Tibial nerve (tissue), 4 donors: ENCODE measurements at regions not wholly inside any gene's neighbourhood (a gene's known extent, or its start where the extent isn't known, plus 50 kb on each side); places are given as distances from the start of the nearest gene placed in this dataset.

Source experiments
- DNase-seq, 2 donors: peaks; one replicate each; pipeline ENCODE4 v3.0.0-alpha.2; 2019; ENCODE audit warnings: low spot score in 2 of 2
- H3K27ac ChIP-seq, 4 donors: fragments of 200-600 bp; sonication (generic) in 3 of 4; one replicate each; pipeline ENCODE4 v1.5.1; 2017 to 2019; ENCODE audit warnings: mild to moderate bottlenecking in 1 of 4
- H3K27me3 ChIP-seq, 2 donors: fragments of 200-600 bp; sonication (generic) in 1 of 2; one replicate each; pipeline versions ENCODE4 v1.5.1 to v1.6.0; 2017 to 2019
- H3K36me3 ChIP-seq, 3 donors: fragments of 200-600 bp; sonication (generic); one replicate each; pipeline ENCODE4 v1.5.1; 2018 to 2019
- H3K4me1 ChIP-seq, 4 donors: fragments of 200-600 bp; sonication (generic) in 3 of 4; one replicate each; pipeline ENCODE4 v1.5.1; 2017 to 2019
- H3K4me3 ChIP-seq, 4 donors: fragments of 200-600 bp; sonication (generic) in 3 of 4; one replicate each; pipeline ENCODE4 v1.5.1; 2017 to 2019; ENCODE audit warnings: mild to moderate bottlenecking in 1 of 4, moderate library complexity in 1 of 4
- H3K9me3 ChIP-seq, 4 donors: fragments of 200-600 bp; sonication (generic) in 3 of 4; one replicate each; pipeline ENCODE4 v1.5.1; 2017 to 2019
- CTCF ChIP-seq, 5 experiments: fragments of 200-600 bp in 3 of 5; fragments of 450-650 bp in 2 of 5; sonication (generic) in 3 of 5; IDR thresholded peaks; one replicate each; pipeline ENCODE4 v1.5.1; 2016 to 2019; ENCODE audit warnings: antibody characterized with exemption in 5 of 5, mild to moderate bottlenecking in 3 of 5, moderate library complexity in 2 of 5
- EP300 ChIP-seq, 2 donors: sonication (generic); formaldehyde crosslinking; IDR thresholded peaks; one replicate each; pipeline ENCODE4 v1.6.1; 2017; ENCODE audit warnings: antibody characterized with exemption in 2 of 2, mild to moderate bottlenecking in 1 of 2
- POLR2A ChIP-seq, 2 donors: fragments of 450-650 bp; IDR thresholded peaks; one replicate each; pipeline ENCODE4 v1.6.1; 2017; ENCODE audit warnings: antibody characterized with exemption in 2 of 2, mild to moderate bottlenecking in 2 of 2, moderate library complexity in 2 of 2
- WGBS, 2 donors: methylation state at CpG; one replicate each; pipeline ENCODE4 v1.1.5; 2018; 5-methylcytosine and 5-hydroxymethylcytosine counted together

- Histone ChIP-seq H3K4me3 (no peak overlapping the region), H3K27me3 (no peaks in the 10 kb centered on the region), H3K36me3 (no peaks in the 10 kb centered on the region), H3K27ac (no peak overlapping the region), H3K9me3 (no peaks in the 10 kb centered on the region), H3K4me1 (no peaks in the 10 kb centered on the region)
- no peak for DNase-seq
- TF ChIP-seq POLR2A (IDR thresholded peaks at IDR 0.05) (no peak), CTCF (IDR thresholded peaks at IDR 0.05) (no peak), EP300 (IDR thresholded peaks at IDR 0.05) (no peak)
These were observed 77.1 kb downstream of the ZNF281 start for GRCh38 chr1:200332716-200333115.

- WGBS, 2 donors: 59 to 66% methylated on average over 15 of the region's 15 CpGs
- TF ChIP-seq POLR2A (IDR thresholded peaks at IDR 0.05) (no peak), EP300 (IDR thresholded peaks at IDR 0.05) (no peak), CTCF (IDR thresholded peaks at IDR 0.05) (no peak)
- Histone ChIP-seq H3K4me3 (no peak overlapping the region), H3K27ac (no peak overlapping the region), H3K27me3 (no peaks in the 10 kb centered on the region), H3K9me3 (no peaks in the 10 kb centered on the region), H3K36me3 (no peaks in the 10 kb centered on the region), H3K4me1 (no peaks in the 10 kb centered on the region)
- DNase-seq: no peak
These were observed 79.0 kb downstream of the ZNF281 start for GRCh38 chr1:200330741-200331428.

- no peak for DNase-seq
- Histone ChIP-seq H3K27me3 (no peaks in the 10 kb centered on the region), H3K9me3 (peaks cover 0 to 3% (median 0%) of the 10 kb centered on the region in 4 donors), H3K4me3 (no peak overlapping the region), H3K4me1 (no peaks in the 10 kb centered on the region), H3K36me3 (no peaks in the 10 kb centered on the region), H3K27ac (no peak overlapping the region)
- WGBS, 2 donors: 84 to 86% methylated on average over 7 of the region's 7 CpGs
- TF ChIP-seq CTCF (IDR thresholded peaks at IDR 0.05): no peak
- TF ChIP-seq EP300 (IDR thresholded peaks at IDR 0.05): no peak
- TF ChIP-seq POLR2A (IDR thresholded peaks at IDR 0.05): no peak
These were observed 80.5 kb downstream of the ZNF281 start for GRCh38 chr1:200329208-200329882.

- no peak for TF ChIP-seq POLR2A (IDR thresholded peaks at IDR 0.05)
- no peak for TF ChIP-seq EP300 (IDR thresholded peaks at IDR 0.05)
- no peak for TF ChIP-seq CTCF (IDR thresholded peaks at IDR 0.05)
- Histone ChIP-seq H3K27ac (no peak overlapping the region), H3K36me3 (no peaks in the 10 kb centered on the region), H3K4me1 (no peaks in the 10 kb centered on the region), H3K4me3 (no peak overlapping the region), H3K27me3 (no peaks in the 10 kb centered on the region), H3K9me3 (peaks cover 0 to 5% (median 0%) of the 10 kb centered on the region in 4 donors)
- DNase-seq: no peak
- 59 to 76% methylated on average over 2 of the region's 2 CpGs for whole genome bisulfite sequencing, 2 donors
These were observed 81.5 kb downstream of the ZNF281 start for GRCh38 chr1:200328379-200328778.

- H3K4me3 ChIP-seq: no peak overlapping the region
- H3K36me3 ChIP-seq: no peaks in the 10 kb centered on the region
- H3K9me3 ChIP-seq: peaks cover 0 to 5% (median 0%) of the 10 kb centered on the region in 4 donors
- no peak for TF ChIP-seq POLR2A (IDR thresholded peaks at IDR 0.05)
- no peak for TF ChIP-seq EP300 (IDR thresholded peaks at IDR 0.05)
- no peak for TF ChIP-seq CTCF (IDR thresholded peaks at IDR 0.05)
- H3K27ac ChIP-seq: no peak overlapping the region
- WGBS, 2 donors: 81 to 100% methylated on average over 2 of the region's 2 CpGs
- H3K27me3 ChIP-seq: no peaks in the 10 kb centered on the region
- H3K4me1 ChIP-seq: peaks cover 0 to 7% (median 0%) of the 10 kb centered on the region in 4 donors
- no peak for DNase-seq
These were observed 85.9 kb downstream of the ZNF281 start for GRCh38 chr1:200323856-200324400.
